Endothelial cell (in vitro differentiated cells): ENCODE measurements at regions not wholly inside any gene's neighbourhood (a gene's known extent, or its start where the extent isn't known, plus 50 kb on each side); places are given as distances from the start of the nearest gene placed in this dataset.

Source experiments
- DNase-seq: peaks from one replicate; pipeline ENCODE4 v3.0.0; 2021; ENCODE audit warnings: low spot score
- H3K27ac Mint-ChIP-seq: one replicate; pipeline ENCODE4 v1.8.0; 2021; ENCODE audit warnings: mixed read lengths, inconsistent platforms; ENCODE audit not compliant: unreplicated experiment
- H3K27me3 Mint-ChIP-seq: one replicate; pipeline ENCODE4 v1.8.0; 2021; ENCODE audit warnings: mild to moderate bottlenecking, moderate library complexity, mixed read lengths, inconsistent platforms; ENCODE audit not compliant: unreplicated experiment
- H3K36me3 Mint-ChIP-seq: one replicate; pipeline ENCODE4 v1.8.0; 2021; ENCODE audit warnings: mild to moderate bottlenecking, low read depth, mixed read lengths, inconsistent platforms; ENCODE audit not compliant: unreplicated experiment
- H3K4me1 Mint-ChIP-seq: one replicate; pipeline ENCODE4 v1.8.0; 2021; ENCODE audit warnings: mild to moderate bottlenecking, mixed read lengths, inconsistent platforms; ENCODE audit not compliant: unreplicated experiment
- H3K4me3 Mint-ChIP-seq: one replicate; pipeline ENCODE4 v1.8.0; 2021; ENCODE audit warnings: mild to moderate bottlenecking, mixed read lengths, inconsistent platforms; ENCODE audit not compliant: unreplicated experiment
- H3K9me3 Mint-ChIP-seq: one replicate; pipeline ENCODE4 v1.8.0; 2021; ENCODE audit warnings: mixed read lengths, inconsistent platforms; ENCODE audit not compliant: unreplicated experiment
- CTCF ChIP-seq: fragments of 200-600 bp; sonication (generic); IDR thresholded peaks from one replicate; pipeline ENCODE4 v1.5.0; 2021; ENCODE audit warnings: antibody characterized with exemption; ENCODE audit not compliant: unreplicated experiment

DNA sequence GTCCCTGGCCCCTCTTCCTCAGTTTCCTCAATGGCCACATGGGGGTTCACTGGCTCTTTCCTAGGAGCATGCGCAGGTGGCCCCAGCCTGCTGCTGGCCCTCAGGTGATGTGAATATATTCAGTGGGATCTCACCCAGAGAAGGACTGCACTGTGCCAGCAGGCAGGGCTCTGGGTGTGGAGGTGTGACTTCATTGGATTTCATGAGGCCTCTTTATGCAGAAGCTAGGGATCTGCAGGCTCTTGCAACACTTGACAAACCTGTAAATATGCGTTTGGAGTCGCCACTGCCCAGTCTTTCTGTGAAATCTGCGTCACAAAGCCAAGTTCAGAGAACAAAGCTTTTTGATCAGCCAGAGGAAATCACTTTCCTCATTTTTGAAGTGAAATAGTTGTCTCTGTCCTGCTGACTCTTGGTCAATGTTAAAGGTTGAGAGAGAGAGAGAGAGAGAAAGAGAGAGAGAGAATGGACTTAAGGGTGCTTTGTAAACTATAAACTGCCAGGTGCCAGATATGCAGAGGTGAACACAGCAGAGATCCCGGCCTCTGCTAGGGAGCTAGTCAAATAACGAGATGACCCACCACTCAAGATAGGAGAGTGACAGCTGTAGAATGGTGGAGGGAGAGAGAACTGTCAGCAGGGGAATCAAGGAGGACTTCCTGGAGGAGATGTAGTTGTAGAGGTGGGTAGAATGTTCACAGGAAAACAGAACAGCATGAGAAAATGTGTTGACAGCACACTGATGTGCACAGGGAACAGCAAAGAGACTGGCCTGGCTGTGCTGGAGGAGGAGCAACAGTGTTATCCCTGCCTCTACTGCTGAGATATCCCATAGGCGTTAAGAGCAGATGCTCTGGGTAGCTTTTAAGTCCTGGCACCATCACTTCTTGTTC, 167.0 kb upstream of the ZNF618 start:
- Mint-ChIP-seq H3K36me3 (peaks cover 9% of the 10 kb centered on the region), H3K4me1 (peaks cover 22% of the 10 kb centered on the region), H3K4me3 (no peak overlapping the region), H3K9me3 (peaks cover 7% of the 10 kb centered on the region), H3K27me3 (peaks cover 7% of the 10 kb centered on the region), H3K27ac (no peak overlapping the region)
- DNase-seq: no peak
- TF ChIP-seq CTCF: no peak

DNA sequence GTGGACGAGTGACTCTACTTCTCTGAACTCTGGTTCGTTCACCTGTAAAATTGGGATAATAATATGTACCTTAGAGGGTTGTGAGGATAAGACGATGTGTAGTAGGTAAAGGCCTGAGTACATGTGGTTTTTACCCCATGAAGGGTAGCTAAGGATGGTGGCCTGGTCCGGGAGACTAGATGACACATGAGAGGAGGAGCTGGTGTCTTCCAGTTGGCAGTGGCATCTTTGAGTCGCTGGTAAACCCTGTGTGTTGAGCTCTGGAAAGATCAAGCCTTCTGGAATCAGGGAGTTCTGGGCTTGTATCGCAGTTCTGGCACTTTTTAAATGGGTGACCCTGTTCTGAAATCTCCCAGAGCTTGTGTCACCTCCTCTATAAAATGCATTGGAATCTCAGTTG, 166.4 kb upstream of the ZNF618 start:
- peaks cover 22% of the 10 kb centered on the region for H3K4me1 Mint-ChIP-seq
- peaks cover 10% of the 10 kb centered on the region for H3K27me3 Mint-ChIP-seq
- peaks cover 13% of the 10 kb centered on the region for H3K36me3 Mint-ChIP-seq
- no peak overlapping the region for H3K4me3 Mint-ChIP-seq
- TF ChIP-seq CTCF: no peak
- no peak for DNase-seq
- peaks cover 7% of the 10 kb centered on the region for H3K9me3 Mint-ChIP-seq
- H3K27ac Mint-ChIP-seq: no peak overlapping the region

- H3K36me3 Mint-ChIP-seq: peaks cover 15% of the 10 kb centered on the region
- H3K4me1 Mint-ChIP-seq: peaks cover 12% of the 10 kb centered on the region
- peaks cover 7% of the 10 kb centered on the region for H3K9me3 Mint-ChIP-seq
- no peak for DNase-seq
- H3K27ac Mint-ChIP-seq: no peak overlapping the region
- H3K27me3 Mint-ChIP-seq: peaks cover 11% of the 10 kb centered on the region
- TF ChIP-seq CTCF: no peak
- H3K4me3 Mint-ChIP-seq: no peak overlapping the region
These were observed 164.9 kb upstream of the ZNF618 start for GRCh38 chr9:113711251-113711650.

GRCh38 chr9:113712053-113712452, 164.1 kb upstream of the ZNF618 start:
- no peak for DNase-seq
- peaks cover 7% of the 10 kb centered on the region for H3K4me1 Mint-ChIP-seq
- no peak overlapping the region for H3K27ac Mint-ChIP-seq
- peaks cover 15% of the 10 kb centered on the region for H3K36me3 Mint-ChIP-seq
- H3K27me3 Mint-ChIP-seq: peaks cover 11% of the 10 kb centered on the region
- H3K9me3 Mint-ChIP-seq: peaks cover 2% of the 10 kb centered on the region
- no peak overlapping the region for H3K4me3 Mint-ChIP-seq
- TF ChIP-seq CTCF: no peak

DNA sequence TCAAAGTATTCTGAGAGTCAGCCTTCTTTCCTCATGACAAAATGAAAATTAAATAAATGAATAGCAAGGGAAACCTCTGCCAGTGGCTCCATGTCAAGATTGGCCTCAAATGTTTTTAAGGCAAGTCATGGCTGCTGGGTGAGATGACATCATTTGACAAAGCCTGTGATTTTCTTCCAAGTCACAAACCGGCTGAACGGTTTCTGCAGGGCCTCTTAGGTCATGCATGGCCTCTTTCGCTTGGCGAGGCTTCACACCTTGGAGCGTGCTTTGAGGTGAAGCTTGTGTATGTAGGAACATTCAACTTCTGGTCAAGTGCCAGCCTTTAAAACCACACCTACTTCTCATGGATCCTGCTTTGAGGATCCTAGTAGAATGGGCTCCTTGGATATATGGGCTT, 161.0 kb upstream of the ZNF618 start:
- no peak for DNase-seq
- H3K4me3 Mint-ChIP-seq: no peak overlapping the region

More for the DNA sequence above, 161.0 kb upstream of the ZNF618 start:
- peaks cover 10% of the 10 kb centered on the region for H3K27me3 Mint-ChIP-seq
- H3K9me3 Mint-ChIP-seq: peaks cover 4% of the 10 kb centered on the region
- peaks cover 8% of the 10 kb centered on the region for H3K36me3 Mint-ChIP-seq
- peaks cover 3% of the 10 kb centered on the region for H3K4me1 Mint-ChIP-seq
- TF ChIP-seq CTCF: no peak
- no peak overlapping the region for H3K27ac Mint-ChIP-seq
